Lower leg skin (tissue), 4 donors: ENCODE measurements at regions not wholly inside any gene's neighbourhood (a gene's known extent, or its start where the extent isn't known, plus 50 kb on each side); places are given as distances from the start of the nearest gene placed in this dataset.

Experiments used
- DNase-seq, 2 donors: peaks; one replicate each; pipeline ENCODE4 v3.0.0-alpha.2; 2019; ENCODE audit warnings: low spot score in 2 of 2
- H3K4me3 ChIP-seq: fragments of 200-600 bp; sonication (generic); 2 replicates; pipeline ENCODE4 v1.5.1; 2017; ENCODE audit warnings: mild to moderate bottlenecking, low read depth; ENCODE audit not compliant: poor library complexity, severe bottlenecking
- POLR2A ChIP-seq, 2 donors: fragments of 450-650 bp; IDR thresholded peaks; one replicate each; pipeline ENCODE4 v1.6.1; 2016 to 2017; ENCODE audit warnings: antibody characterized with exemption in 2 of 2, mild to moderate bottlenecking in 1 of 2, moderate library complexity in 1 of 2
- WGBS, 2 donors: methylation state at CpG; one replicate each; pipeline ENCODE4 v1.1.5; 2018; 5-methylcytosine and 5-hydroxymethylcytosine counted together
- intact Hi-C: fragments of 100-400 bp; cut with DNase I; formaldehyde crosslinking; loops from one replicate; pipeline ENCODE4 v1.15.0; 2023; ENCODE audit warnings: low total_unique reads
- TF ChIP-seq, protein P1 (sequence below), 3 donors: fragments of 450-650 bp; IDR thresholded peaks; one replicate each; pipeline ENCODE4 v1.5.1; 2016; ENCODE audit warnings: antibody characterized with exemption in 3 of 3, mild to moderate bottlenecking in 3 of 3, moderate library complexity in 2 of 3

DNA sequence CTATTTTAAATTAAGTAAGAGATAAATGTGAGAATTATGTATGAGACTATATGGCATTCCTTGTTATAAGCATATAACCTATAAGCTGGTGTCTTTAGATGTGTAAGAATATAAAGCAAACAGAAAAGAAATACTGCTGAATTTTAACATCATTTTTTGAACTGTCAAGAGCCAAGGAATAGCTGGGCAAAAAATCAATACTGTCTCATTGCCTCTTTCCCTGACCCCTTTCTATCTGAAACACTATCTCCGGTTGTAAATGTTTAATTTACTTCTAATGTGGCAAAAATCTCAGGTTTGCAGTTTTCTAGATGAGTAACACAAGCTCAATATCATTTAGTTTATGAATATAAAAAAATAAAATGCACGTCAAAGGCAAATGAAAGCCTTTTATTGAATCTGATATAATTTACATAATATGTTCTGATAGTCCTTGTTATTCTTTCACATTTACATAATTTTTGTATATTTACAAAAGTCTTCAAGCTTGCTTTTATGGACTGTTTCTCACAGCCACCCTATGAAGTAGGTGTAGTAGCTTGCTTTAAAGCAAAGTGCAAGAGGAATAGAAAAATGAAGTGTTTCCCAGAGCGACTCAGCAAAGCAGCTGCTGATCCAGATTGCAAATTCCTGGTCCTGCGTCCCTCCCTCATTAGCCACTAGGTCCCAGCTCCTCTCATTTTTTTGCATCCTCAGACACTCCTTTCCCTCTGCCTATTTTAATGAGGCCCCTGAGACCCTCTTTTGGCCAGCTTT lies 188.2 kb upstream of the RFC3 start:
- 73 to 77% methylated on average over 4 of the region's 4 CpGs for WGBS, 2 donors
- DNase-seq: no peak
- H3K4me3 ChIP-seq: no peak overlapping the region
- intact Hi-C loops: no loop called here
- no peak for TF ChIP-seq POLR2A (IDR thresholded peaks at IDR 0.05)
- TF ChIP-seq, protein P1, sequence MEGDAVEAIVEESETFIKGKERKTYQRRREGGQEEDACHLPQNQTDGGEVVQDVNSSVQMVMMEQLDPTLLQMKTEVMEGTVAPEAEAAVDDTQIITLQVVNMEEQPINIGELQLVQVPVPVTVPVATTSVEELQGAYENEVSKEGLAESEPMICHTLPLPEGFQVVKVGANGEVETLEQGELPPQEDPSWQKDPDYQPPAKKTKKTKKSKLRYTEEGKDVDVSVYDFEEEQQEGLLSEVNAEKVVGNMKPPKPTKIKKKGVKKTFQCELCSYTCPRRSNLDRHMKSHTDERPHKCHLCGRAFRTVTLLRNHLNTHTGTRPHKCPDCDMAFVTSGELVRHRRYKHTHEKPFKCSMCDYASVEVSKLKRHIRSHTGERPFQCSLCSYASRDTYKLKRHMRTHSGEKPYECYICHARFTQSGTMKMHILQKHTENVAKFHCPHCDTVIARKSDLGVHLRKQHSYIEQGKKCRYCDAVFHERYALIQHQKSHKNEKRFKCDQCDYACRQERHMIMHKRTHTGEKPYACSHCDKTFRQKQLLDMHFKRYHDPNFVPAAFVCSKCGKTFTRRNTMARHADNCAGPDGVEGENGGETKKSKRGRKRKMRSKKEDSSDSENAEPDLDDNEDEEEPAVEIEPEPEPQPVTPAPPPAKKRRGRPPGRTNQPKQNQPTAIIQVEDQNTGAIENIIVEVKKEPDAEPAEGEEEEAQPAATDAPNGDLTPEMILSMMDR (IDR thresholded peaks at IDR 0.05): no peak

DNA sequence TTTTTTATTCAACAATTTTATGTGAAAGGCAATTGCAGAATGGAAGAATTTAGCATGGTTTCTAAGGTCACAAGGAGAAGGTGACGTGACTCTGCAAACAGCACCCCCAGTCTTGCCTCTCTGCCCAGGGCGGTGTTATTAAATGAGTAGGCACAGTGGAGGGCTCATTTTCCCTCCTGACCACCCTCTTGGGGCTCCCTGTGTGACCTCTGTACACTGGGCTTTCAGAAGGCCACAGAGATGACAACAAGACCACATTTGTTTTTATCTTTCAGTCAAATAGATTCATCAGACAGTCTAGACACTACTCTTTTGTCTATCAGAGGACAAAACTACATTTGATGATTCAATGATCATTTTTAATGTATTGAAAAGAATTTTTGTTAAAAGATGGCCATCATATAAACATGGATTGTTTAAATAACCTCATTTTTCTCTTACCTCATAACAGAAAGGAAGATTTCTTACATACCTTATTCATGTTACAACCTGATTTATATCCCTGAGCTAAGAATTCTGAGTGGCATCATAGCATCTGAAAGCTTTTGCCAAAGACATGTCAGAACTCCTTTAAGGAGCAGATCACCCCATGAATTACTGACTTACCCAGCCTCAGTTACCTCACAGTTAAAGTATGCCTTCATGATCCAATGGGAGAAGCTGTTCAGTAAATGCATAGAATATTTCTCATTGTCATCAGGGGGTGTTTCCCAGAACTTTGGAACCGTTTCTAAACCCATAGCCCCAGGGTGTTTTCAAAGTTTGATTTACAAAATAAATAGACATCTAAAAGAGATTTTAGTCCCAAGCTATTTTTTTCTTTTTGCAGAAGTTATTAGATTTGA lies 184.0 kb upstream of the RFC3 start:
- no peak overlapping the region for H3K4me3 ChIP-seq
- intact Hi-C loops: no loop called here
- DNase-seq: no peak
- WGBS, 2 donors: 46% methylated on average over 3 of the region's 3 CpGs
- no peak for TF ChIP-seq POLR2A (IDR thresholded peaks at IDR 0.05)
- TF ChIP-seq, protein P1 (IDR thresholded peaks at IDR 0.05): no peak

DNA sequence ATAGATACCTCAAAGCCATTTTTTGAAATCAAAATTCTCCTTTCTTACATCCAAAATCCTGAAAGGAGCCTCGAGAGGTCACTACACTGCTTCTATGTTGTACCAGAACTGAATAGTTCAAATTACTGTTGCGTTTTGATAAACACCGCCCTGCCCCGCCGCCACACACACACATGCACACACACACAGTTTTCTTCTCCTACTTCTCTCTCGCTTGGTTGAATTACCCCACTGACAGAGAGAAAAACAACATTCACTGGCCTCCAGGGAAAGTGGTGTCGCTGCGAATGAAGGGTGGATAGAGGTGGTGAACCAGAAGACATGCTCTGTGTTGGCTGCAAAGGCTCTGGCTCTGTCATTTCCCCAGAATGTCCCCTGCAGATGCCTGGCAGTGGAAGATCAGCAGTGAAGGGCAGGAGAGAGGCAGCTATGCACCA lies 183.4 kb upstream of the RFC3 start:
- no peak for DNase-seq
- 38 to 50% methylated on average over 8 of the region's 8 CpGs for WGBS, 2 donors
- no peak overlapping the region for H3K4me3 ChIP-seq
- intact Hi-C loops: no loop called here
- TF ChIP-seq, protein P1 (IDR thresholded peaks at IDR 0.05): no peak
- TF ChIP-seq POLR2A (IDR thresholded peaks at IDR 0.05): no peak

DNA sequence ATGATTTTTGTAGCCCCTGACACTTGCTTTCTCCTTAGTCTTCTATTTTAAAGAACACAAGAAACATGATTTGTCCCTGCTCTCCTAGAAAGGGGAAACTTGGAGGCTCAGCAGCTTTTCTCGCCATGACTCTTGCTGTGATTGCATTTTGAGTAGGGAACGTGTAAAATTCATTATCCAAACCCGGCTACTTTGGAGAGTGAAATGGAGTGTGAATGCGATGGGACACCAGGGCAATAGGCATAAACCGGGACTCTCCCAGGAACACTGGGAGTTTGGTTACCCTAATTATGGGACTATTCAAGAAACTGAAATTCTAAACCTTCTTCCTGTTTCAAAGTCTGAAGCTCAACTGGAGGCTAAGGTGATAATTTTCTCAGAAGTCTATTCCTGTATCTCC lies 181.7 kb upstream of the RFC3 start:
- DNase-seq: no peak
- no peak overlapping the region for H3K4me3 ChIP-seq
- intact Hi-C loops: no loop called here
- TF ChIP-seq, protein P1 (IDR thresholded peaks at IDR 0.05): no peak
- TF ChIP-seq POLR2A (IDR thresholded peaks at IDR 0.05): no peak
- WGBS, 2 donors: 85 to 91% methylated on average over 5 of the region's 5 CpGs

DNA sequence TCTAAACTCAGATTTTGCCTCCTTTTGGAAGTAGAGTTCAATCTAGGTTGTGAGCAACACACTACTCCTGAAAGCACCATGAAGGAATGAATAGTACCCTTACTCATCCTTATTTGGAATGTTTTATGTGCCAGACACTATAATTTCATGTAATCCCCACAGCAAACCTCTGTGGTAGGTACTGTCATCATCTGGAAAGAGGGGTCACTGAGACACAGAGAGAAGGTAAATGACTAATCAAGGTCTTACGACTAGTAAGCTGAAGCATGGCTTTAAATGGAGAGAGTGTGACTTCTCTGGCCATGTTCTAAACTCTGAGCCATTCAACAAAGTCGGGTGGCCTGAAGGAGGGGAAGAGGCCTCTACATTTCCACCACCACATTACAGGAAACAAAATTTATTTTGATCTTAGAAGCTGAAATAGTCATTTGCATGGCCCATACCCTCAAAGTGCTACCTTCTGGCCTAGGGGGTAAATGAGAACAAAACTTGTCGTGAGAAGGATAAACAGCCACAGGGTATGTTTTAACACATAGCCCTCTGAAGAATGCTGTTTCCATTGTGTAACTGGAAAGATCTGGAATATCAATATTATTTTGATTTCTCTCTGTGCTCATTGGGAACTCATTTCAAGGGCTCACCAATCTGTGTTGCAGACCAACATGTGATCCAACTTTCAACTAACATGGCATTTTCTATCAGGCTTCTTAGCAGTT lies 180.8 kb upstream of the RFC3 start:
- 79 to 81% methylated on average over 3 of the region's 3 CpGs for WGBS, 2 donors
- TF ChIP-seq POLR2A (IDR thresholded peaks at IDR 0.05): no peak
- TF ChIP-seq, protein P1 (IDR thresholded peaks at IDR 0.05): no peak
- no peak overlapping the region for H3K4me3 ChIP-seq
- intact Hi-C loops: no loop called here
- DNase-seq: no peak
